SU-DHL-6 (cell line): ENCODE measurements at regions not wholly inside any gene's neighbourhood (a gene's known extent, or its start where the extent isn't known, plus 50 kb on each side); places are given as distances from the start of the nearest gene placed in this dataset.

Experiments
- EZH2phosphoT487 ChIP-seq: fragments of 200-600 bp; sonication (generic), shearing (Covaris generic); conservative IDR thresholded peaks from 2 replicates; pipeline ENCODE4 v1.6.1; 2018; ENCODE audit warnings: mild to moderate bottlenecking, antibody characterized with exemption, low read length, moderate library complexity, mixed read lengths
- TF ChIP-seq, protein P1 (sequence below): fragments of 200-600 bp; sonication (generic); IDR thresholded peaks from one replicate; pipeline ENCODE4 v1.5.1; 2017; ENCODE audit warnings: antibody characterized with exemption, mild to moderate bottlenecking, low read length, moderate library complexity; ENCODE audit not compliant: insufficient read depth, poor library complexity, severe bottlenecking

DNA sequence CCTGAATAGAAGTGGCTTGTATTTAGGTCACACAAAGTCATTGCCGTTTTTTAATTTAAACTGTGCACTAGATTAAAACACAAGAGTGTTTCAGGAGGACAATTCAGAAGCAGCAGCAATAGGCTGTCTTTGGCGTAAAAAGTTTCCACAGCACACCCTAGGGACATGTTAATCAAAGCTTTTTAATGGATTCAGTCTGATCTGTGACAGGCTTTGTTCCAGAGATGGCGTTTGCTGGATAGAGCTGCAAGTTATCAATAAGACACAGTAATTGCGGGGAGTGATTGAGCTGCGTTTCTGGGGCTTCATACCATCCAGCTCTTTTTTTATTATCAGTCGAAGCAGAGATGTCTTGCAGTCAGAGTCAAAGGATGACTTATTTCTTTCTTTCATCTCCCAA is 300.3 kb downstream of the ZNF608 start:
- TF ChIP-seq, protein P1, sequence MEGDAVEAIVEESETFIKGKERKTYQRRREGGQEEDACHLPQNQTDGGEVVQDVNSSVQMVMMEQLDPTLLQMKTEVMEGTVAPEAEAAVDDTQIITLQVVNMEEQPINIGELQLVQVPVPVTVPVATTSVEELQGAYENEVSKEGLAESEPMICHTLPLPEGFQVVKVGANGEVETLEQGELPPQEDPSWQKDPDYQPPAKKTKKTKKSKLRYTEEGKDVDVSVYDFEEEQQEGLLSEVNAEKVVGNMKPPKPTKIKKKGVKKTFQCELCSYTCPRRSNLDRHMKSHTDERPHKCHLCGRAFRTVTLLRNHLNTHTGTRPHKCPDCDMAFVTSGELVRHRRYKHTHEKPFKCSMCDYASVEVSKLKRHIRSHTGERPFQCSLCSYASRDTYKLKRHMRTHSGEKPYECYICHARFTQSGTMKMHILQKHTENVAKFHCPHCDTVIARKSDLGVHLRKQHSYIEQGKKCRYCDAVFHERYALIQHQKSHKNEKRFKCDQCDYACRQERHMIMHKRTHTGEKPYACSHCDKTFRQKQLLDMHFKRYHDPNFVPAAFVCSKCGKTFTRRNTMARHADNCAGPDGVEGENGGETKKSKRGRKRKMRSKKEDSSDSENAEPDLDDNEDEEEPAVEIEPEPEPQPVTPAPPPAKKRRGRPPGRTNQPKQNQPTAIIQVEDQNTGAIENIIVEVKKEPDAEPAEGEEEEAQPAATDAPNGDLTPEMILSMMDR = no peak
- TF ChIP-seq EZH2phosphoT487 = no peak
